ENCODE measurements at regions not wholly inside any gene's neighbourhood (a gene's known extent, or its start where the extent isn't known, plus 50 kb on each side); places are given as distances from the start of the nearest gene placed in this dataset.

DNA sequence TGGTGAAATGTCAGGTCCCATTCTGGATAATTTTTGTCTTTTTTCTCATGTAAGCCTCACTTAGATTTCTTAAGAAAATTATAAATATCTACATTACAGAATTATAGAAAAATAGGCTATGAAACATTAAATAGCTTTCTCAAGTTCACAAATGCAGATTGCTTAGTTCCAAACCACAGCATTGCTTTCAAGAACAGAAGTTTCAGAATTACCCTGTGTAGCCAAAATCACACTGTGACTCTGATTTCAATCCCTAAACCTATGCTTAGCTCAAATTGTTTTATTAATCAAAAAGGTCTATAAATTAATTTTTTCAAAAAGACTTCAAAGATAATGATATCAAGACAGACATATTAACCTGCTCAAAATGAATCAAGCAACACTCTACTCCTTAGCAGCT lies 881.2 kb upstream of the PCDH20 start:
- Histone ChIP-seq H3K4me3 (ENCODE audit: insufficient read depth, low read length) (no peak overlapping the region), H4K20me1 (ENCODE audit: insufficient read depth, low read length) (no peaks in the 10 kb centered on the region), H3K4me1 (ENCODE audit: insufficient read depth, low read length) (no peaks in the 10 kb centered on the region), H2AFZ (ENCODE audit: low read length) (no peak overlapping the region), H3K27me3 (ENCODE audit: insufficient read depth, low read length) (no peaks in the 10 kb centered on the region), H3K79me2 (ENCODE audit: insufficient read depth, low read length) (no peaks in the 10 kb centered on the region), H3K36me3 (ENCODE audit: insufficient read depth, low read length) (no peaks in the 10 kb centered on the region), H3K9me3 (ENCODE audit: low read depth, low read length) (no peaks in the 10 kb centered on the region), H3K27ac (ENCODE audit: low read depth, low read length) (no peak overlapping the region), H3K4me2 (ENCODE audit: insufficient read depth, low read length) (no peak overlapping the region)
- no peak for DNase-seq (ENCODE audit: insufficient read length, low spot score, missing footprints)
- TF ChIP-seq, protein P1, sequence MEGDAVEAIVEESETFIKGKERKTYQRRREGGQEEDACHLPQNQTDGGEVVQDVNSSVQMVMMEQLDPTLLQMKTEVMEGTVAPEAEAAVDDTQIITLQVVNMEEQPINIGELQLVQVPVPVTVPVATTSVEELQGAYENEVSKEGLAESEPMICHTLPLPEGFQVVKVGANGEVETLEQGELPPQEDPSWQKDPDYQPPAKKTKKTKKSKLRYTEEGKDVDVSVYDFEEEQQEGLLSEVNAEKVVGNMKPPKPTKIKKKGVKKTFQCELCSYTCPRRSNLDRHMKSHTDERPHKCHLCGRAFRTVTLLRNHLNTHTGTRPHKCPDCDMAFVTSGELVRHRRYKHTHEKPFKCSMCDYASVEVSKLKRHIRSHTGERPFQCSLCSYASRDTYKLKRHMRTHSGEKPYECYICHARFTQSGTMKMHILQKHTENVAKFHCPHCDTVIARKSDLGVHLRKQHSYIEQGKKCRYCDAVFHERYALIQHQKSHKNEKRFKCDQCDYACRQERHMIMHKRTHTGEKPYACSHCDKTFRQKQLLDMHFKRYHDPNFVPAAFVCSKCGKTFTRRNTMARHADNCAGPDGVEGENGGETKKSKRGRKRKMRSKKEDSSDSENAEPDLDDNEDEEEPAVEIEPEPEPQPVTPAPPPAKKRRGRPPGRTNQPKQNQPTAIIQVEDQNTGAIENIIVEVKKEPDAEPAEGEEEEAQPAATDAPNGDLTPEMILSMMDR (IDR thresholded peaks at IDR 0.05; ENCODE audit: extremely low read depth, low read depth, low read length), result no peak

DNA sequence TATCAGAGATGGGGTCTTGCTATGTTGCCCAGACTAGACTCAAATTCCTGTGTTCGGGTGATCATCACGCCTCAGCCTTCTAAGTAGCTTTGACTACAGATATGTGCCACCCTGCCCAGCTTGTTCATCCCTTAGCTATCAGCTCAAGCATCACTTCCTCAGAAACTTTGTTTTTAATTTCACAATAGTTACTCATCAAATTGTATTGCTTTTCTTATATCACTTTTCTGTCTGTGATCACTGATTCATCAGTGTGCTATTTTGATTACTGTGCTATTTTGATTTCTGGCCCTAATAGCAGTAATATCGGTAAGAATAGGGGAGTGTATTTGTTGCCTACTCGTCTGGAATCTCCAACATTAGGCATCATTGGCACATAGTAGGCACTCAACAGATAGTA lies 878.6 kb upstream of the PCDH20 start:
- no peak for DNase-seq (ENCODE audit: insufficient read length, low spot score, missing footprints)
- Histone ChIP-seq H3K4me3 (ENCODE audit: insufficient read depth, low read length) (no peak overlapping the region), H3K4me2 (ENCODE audit: insufficient read depth, low read length) (no peak overlapping the region), H3K27me3 (ENCODE audit: insufficient read depth, low read length) (no peaks in the 10 kb centered on the region), H2AFZ (ENCODE audit: low read length) (no peak overlapping the region), H4K20me1 (ENCODE audit: insufficient read depth, low read length) (no peaks in the 10 kb centered on the region), H3K9me3 (ENCODE audit: low read depth, low read length) (no peaks in the 10 kb centered on the region), H3K4me1 (ENCODE audit: insufficient read depth, low read length) (no peaks in the 10 kb centered on the region), H3K36me3 (ENCODE audit: insufficient read depth, low read length) (no peaks in the 10 kb centered on the region), H3K79me2 (ENCODE audit: insufficient read depth, low read length) (no peaks in the 10 kb centered on the region), H3K27ac (ENCODE audit: low read depth, low read length) (no peak overlapping the region)
- TF ChIP-seq, protein P1 (IDR thresholded peaks at IDR 0.05; ENCODE audit: extremely low read depth, low read depth, low read length), result no peak

DNA sequence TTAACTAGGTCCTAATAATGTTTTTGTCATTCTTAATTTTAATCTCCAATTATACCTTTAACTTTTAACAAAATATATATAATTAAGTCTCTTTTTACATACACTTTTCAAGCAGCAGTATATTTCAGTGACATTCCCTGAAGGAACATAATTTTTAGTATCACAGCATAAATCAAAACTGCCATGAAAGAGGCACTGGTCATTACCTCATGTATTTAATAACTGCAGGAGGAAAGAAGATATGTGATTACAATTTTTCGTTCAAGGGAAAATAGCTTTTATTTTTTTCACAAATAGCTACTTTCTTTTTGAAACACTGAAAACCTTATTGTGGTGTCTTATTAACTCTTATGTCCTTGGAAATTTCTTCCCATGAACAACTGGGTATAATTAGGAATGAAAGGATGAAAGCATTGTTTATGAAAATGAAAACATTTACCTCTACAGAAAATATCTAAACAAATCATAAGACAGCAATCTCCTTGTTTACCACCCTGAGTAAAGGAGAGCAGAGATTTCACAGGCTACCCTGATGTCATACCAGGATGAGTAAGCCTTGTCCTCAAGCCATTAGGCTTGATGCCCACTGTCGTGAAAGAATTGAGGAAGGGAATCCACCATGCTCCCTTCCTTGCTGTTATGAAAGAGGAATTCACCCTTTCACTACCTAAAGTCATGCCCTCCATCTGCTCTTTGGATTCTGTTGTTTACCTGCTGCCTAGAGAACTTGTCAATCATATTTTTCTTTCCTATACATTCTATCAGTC lies 877.2 kb upstream of the PCDH20 start:
- Histone ChIP-seq H3K4me1 (ENCODE audit: insufficient read depth, low read length) (no peaks in the 10 kb centered on the region), H4K20me1 (ENCODE audit: insufficient read depth, low read length) (no peaks in the 10 kb centered on the region), H3K4me2 (ENCODE audit: insufficient read depth, low read length) (no peak overlapping the region), H3K27me3 (ENCODE audit: insufficient read depth, low read length) (no peaks in the 10 kb centered on the region), H3K4me3 (ENCODE audit: insufficient read depth, low read length) (no peak overlapping the region), H3K9me3 (ENCODE audit: low read depth, low read length) (no peaks in the 10 kb centered on the region), H2AFZ (ENCODE audit: low read length) (no peak overlapping the region), H3K36me3 (ENCODE audit: insufficient read depth, low read length) (no peaks in the 10 kb centered on the region), H3K27ac (ENCODE audit: low read depth, low read length) (no peak overlapping the region), H3K79me2 (ENCODE audit: insufficient read depth, low read length) (no peaks in the 10 kb centered on the region)
- DNase-seq (ENCODE audit: insufficient read length, low spot score, missing footprints), result no peak
- TF ChIP-seq, protein P1 (IDR thresholded peaks at IDR 0.05; ENCODE audit: extremely low read depth, low read depth, low read length), result no peak

DNA sequence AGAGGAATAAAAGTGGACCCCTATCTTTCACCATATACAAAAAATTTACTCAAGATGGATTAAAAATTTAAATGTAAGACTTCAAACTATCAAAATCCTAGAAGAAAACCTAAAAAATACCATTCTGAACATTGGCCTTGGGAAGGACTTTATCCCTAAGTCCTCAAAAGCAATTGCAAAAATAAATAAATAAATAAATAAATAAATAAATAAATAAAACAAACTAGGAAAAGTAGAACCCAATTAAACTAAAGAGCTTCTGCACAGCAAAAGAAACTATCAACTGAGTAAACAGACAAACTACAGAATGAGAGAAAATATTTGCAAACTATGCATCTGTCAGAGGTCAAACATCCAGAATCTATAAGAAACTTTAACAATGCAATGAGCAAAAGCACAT lies 874.9 kb upstream of the PCDH20 start:
- TF ChIP-seq, protein P1 (IDR thresholded peaks at IDR 0.05; ENCODE audit: extremely low read depth, low read depth, low read length), result no peak
- no peak overlapping the region for H3K4me3 ChIP-seq (ENCODE audit: insufficient read depth, low read length)
- no peaks in the 10 kb centered on the region for H4K20me1 ChIP-seq (ENCODE audit: insufficient read depth, low read length)
- no peak overlapping the region for H3K27ac ChIP-seq (ENCODE audit: low read depth, low read length)
- H3K9me3 ChIP-seq (ENCODE audit: low read depth, low read length), result no peaks in the 10 kb centered on the region
- H3K79me2 ChIP-seq (ENCODE audit: insufficient read depth, low read length), result no peaks in the 10 kb centered on the region
- H3K4me2 ChIP-seq (ENCODE audit: insufficient read depth, low read length), result no peak overlapping the region
- no peaks in the 10 kb centered on the region for H3K4me1 ChIP-seq (ENCODE audit: insufficient read depth, low read length)
- DNase-seq (ENCODE audit: insufficient read length, low spot score, missing footprints), result no peak
- H3K27me3 ChIP-seq (ENCODE audit: insufficient read depth, low read length), result no peaks in the 10 kb centered on the region
- no peaks in the 10 kb centered on the region for H3K36me3 ChIP-seq (ENCODE audit: insufficient read depth, low read length)
- no peak overlapping the region for H2AFZ ChIP-seq (ENCODE audit: low read length)

Measured in osteoblast (primary cell).